NT2/D1 (cell line): ENCODE measurements at regions not wholly inside any gene's neighbourhood (a gene's known extent, or its start where the extent isn't known, plus 50 kb on each side); places are given as distances from the start of the nearest gene placed in this dataset.

Experiments used
- DNase-seq: peaks from one replicate; pipeline ENCODE4 v3.0.0-alpha.2; 2011; ENCODE audit warnings: low read depth, low spot score
- H3K27me3 ChIP-seq: 2 replicates; pipeline ENCODE4 v1.6.0; 2011; ENCODE audit warnings: mild to moderate bottlenecking; ENCODE audit not compliant: insufficient read length, insufficient read depth
- H3K36me3 ChIP-seq: 2 replicates; pipeline ENCODE4 v1.6.1; 2011; ENCODE audit warnings: mild to moderate bottlenecking, low read length, mixed read lengths; ENCODE audit not compliant: insufficient read depth, insufficient read length
- H3K4me1 ChIP-seq: 2 replicates; pipeline ENCODE4 v1.5.1; 2011; ENCODE audit not compliant: insufficient read depth, insufficient read length
- H3K4me3 ChIP-seq: 2 replicates; pipeline ENCODE4 v1.5.1; 2011; ENCODE audit warnings: low read depth; ENCODE audit not compliant: insufficient read length
- H3K9ac ChIP-seq: 2 replicates; pipeline ENCODE4 v1.6.0; 2011; ENCODE audit warnings: low read depth; ENCODE audit not compliant: insufficient read length
- H3K9me3 ChIP-seq: 2 replicates; pipeline ENCODE4 v1.5.1; 2011; ENCODE audit warnings: mild to moderate bottlenecking, low read length; ENCODE audit not compliant: insufficient read depth
- SUZ12 ChIP-seq: IDR thresholded peaks from 2 replicates; pipeline ENCODE4 v1.6.1; 2011; ENCODE audit not compliant: insufficient read length, insufficient read depth; ENCODE audit errors: extremely low read depth
- YY1 ChIP-seq: IDR thresholded peaks from 2 replicates; pipeline ENCODE4 v1.6.1; 2011; ENCODE audit not compliant: insufficient read length, insufficient read depth
- ZNF274 ChIP-seq: IDR thresholded peaks from 2 replicates; pipeline ENCODE4 v1.6.1; 2011; ENCODE audit warnings: mild to moderate bottlenecking, low read depth, low read length

- no peak for DNase-seq
- Histone ChIP-seq H3K4me3 (no peak overlapping the region), H3K27me3 (no peaks in the 10 kb centered on the region), H3K9ac (no peak overlapping the region), H3K4me1 (no peaks in the 10 kb centered on the region), H3K9me3 (no peaks in the 10 kb centered on the region), H3K36me3 (no peaks in the 10 kb centered on the region)
- no peak for TF ChIP-seq ZNF274
- TF ChIP-seq YY1, result no peak
- no peak for TF ChIP-seq SUZ12
Observed at GRCh38 chr14:82766123-82766522, 1232.5 kb upstream of the SEL1L start.

GRCh38 chr14:82766996-82767395, 1233.3 kb upstream of the SEL1L start:
- Histone ChIP-seq H3K36me3 (no peaks in the 10 kb centered on the region), H3K4me1 (no peaks in the 10 kb centered on the region), H3K9ac (no peak overlapping the region), H3K4me3 (no peak overlapping the region), H3K9me3 (no peaks in the 10 kb centered on the region), H3K27me3 (no peaks in the 10 kb centered on the region)
- TF ChIP-seq SUZ12, result no peak
- TF ChIP-seq YY1, result no peak
- TF ChIP-seq ZNF274, result no peak
- no peak for DNase-seq

- no peaks in the 10 kb centered on the region for H3K36me3 ChIP-seq
- no peak overlapping the region for H3K9ac ChIP-seq
- TF ChIP-seq YY1 (no peak), ZNF274 (no peak), SUZ12 (no peak)
- no peaks in the 10 kb centered on the region for H3K27me3 ChIP-seq
- no peak overlapping the region for H3K4me3 ChIP-seq
- no peak for DNase-seq
- H3K4me1 ChIP-seq, result no peaks in the 10 kb centered on the region
- no peaks in the 10 kb centered on the region for H3K9me3 ChIP-seq
Observed at GRCh38 chr14:82776958-82777357, 1243.3 kb upstream of the SEL1L start.

- H3K4me1 ChIP-seq, result no peaks in the 10 kb centered on the region
- no peaks in the 10 kb centered on the region for H3K36me3 ChIP-seq
- H3K9ac ChIP-seq, result no peak overlapping the region
- DNase-seq, result no peak
- H3K4me3 ChIP-seq, result no peak overlapping the region
- H3K27me3 ChIP-seq, result no peaks in the 10 kb centered on the region
- TF ChIP-seq ZNF274 (no peak), YY1 (no peak), SUZ12 (no peak)
- H3K9me3 ChIP-seq, result no peaks in the 10 kb centered on the region
Observed at GRCh38 chr14:82778008-82778590, 1244.4 kb upstream of the SEL1L start.

GRCh38 chr14:82778601-82779000, 1244.9 kb upstream of the SEL1L start:
- Histone ChIP-seq H3K4me3 (no peak overlapping the region), H3K9ac (no peak overlapping the region), H3K4me1 (no peaks in the 10 kb centered on the region), H3K36me3 (no peaks in the 10 kb centered on the region), H3K27me3 (no peaks in the 10 kb centered on the region), H3K9me3 (no peaks in the 10 kb centered on the region)
- TF ChIP-seq ZNF274, result no peak
- no peak for TF ChIP-seq SUZ12
- no peak for TF ChIP-seq YY1
- no peak for DNase-seq

- no peak for TF ChIP-seq SUZ12
- no peak for TF ChIP-seq ZNF274
- no peak for TF ChIP-seq YY1
Observed at GRCh38 chr14:82779301-82779700, 1245.6 kb upstream of the SEL1L start.

GRCh38 chr14:82785756-82786482, 1252.3 kb upstream of the SEL1L start:
- H3K9me3 ChIP-seq, result no peaks in the 10 kb centered on the region
- H3K36me3 ChIP-seq, result no peaks in the 10 kb centered on the region
- H3K9ac ChIP-seq, result no peak overlapping the region
- H3K4me3 ChIP-seq, result no peak overlapping the region
- H3K4me1 ChIP-seq, result no peaks in the 10 kb centered on the region
- no peaks in the 10 kb centered on the region for H3K27me3 ChIP-seq
- TF ChIP-seq SUZ12 (no peak), YY1 (no peak)
- DNase-seq, result no peak

More at GRCh38 chr14:82779301-82779700, 1245.6 kb upstream of the SEL1L start:
- Histone ChIP-seq H3K4me3 (no peak overlapping the region), H3K36me3 (no peaks in the 10 kb centered on the region), H3K27me3 (no peaks in the 10 kb centered on the region), H3K4me1 (no peaks in the 10 kb centered on the region), H3K9me3 (no peaks in the 10 kb centered on the region), H3K9ac (no peak overlapping the region)
- no peak for DNase-seq
